Glutamatergic neuron (in vitro differentiated cells): ENCODE measurements at regions not wholly inside any gene's neighbourhood (a gene's known extent, or its start where the extent isn't known, plus 50 kb on each side); places are given as distances from the start of the nearest gene placed in this dataset.

Experiments
- DNase-seq: peaks from one replicate; pipeline ENCODE4 v3.0.0; 2022
- H3K27ac Mint-ChIP-seq: one replicate; pipeline ENCODE4 v1.8.0; 2020; ENCODE audit warnings: mild to moderate bottlenecking, mixed read lengths, inconsistent platforms; ENCODE audit not compliant: unreplicated experiment
- H3K27me3 Mint-ChIP-seq: one replicate; pipeline ENCODE4 v1.8.0; 2020; ENCODE audit warnings: mild to moderate bottlenecking, moderate library complexity, mixed read lengths, inconsistent platforms; ENCODE audit not compliant: unreplicated experiment
- H3K36me3 Mint-ChIP-seq: one replicate; pipeline ENCODE4 v1.8.0; 2020; ENCODE audit warnings: mild to moderate bottlenecking, mixed read lengths, inconsistent platforms; ENCODE audit not compliant: unreplicated experiment
- H3K4me1 Mint-ChIP-seq: one replicate; pipeline ENCODE4 v1.8.0; 2020; ENCODE audit warnings: mild to moderate bottlenecking, low read depth, mixed read lengths, inconsistent platforms; ENCODE audit not compliant: unreplicated experiment
- H3K4me3 Mint-ChIP-seq: one replicate; pipeline ENCODE4 v1.8.0; 2020; ENCODE audit warnings: mild to moderate bottlenecking, mixed read lengths, inconsistent platforms; ENCODE audit not compliant: unreplicated experiment
- H3K9me3 Mint-ChIP-seq: one replicate; pipeline ENCODE4 v1.8.0; 2020; ENCODE audit warnings: mild to moderate bottlenecking, moderate library complexity, mixed read lengths, inconsistent platforms; ENCODE audit not compliant: unreplicated experiment
- CTCF ChIP-seq: fragments of 200-600 bp; sonication (generic); IDR thresholded peaks from one replicate; pipeline ENCODE4 v1.5.0; 2021; ENCODE audit not compliant: partially characterized antibody, unreplicated experiment

- TF ChIP-seq CTCF, result no peak
- no peak overlapping the region for H3K27ac Mint-ChIP-seq
- no peak for DNase-seq
- H3K27me3 Mint-ChIP-seq, result no peaks in the 10 kb centered on the region
- peaks cover 5% of the 10 kb centered on the region for H3K9me3 Mint-ChIP-seq
- peaks cover 3% of the 10 kb centered on the region for H3K4me1 Mint-ChIP-seq
- H3K36me3 Mint-ChIP-seq, result peaks cover 5% of the 10 kb centered on the region
- H3K4me3 Mint-ChIP-seq, result no peak overlapping the region
These were observed 834.9 kb downstream of the GRID1 start for GRCh38 chr10:85531706-85532105.

- peaks cover 5% of the 10 kb centered on the region for H3K36me3 Mint-ChIP-seq
- H3K9me3 Mint-ChIP-seq, result peaks cover 5% of the 10 kb centered on the region
- H3K4me1 Mint-ChIP-seq, result peaks cover 3% of the 10 kb centered on the region
- no peak for DNase-seq
- H3K27ac Mint-ChIP-seq, result no peak overlapping the region
- no peaks in the 10 kb centered on the region for H3K27me3 Mint-ChIP-seq
- H3K4me3 Mint-ChIP-seq, result no peak overlapping the region
- TF ChIP-seq CTCF, result no peak
These were observed 833.8 kb downstream of the GRID1 start for GRCh38 chr10:85532773-85533172.

DNA sequence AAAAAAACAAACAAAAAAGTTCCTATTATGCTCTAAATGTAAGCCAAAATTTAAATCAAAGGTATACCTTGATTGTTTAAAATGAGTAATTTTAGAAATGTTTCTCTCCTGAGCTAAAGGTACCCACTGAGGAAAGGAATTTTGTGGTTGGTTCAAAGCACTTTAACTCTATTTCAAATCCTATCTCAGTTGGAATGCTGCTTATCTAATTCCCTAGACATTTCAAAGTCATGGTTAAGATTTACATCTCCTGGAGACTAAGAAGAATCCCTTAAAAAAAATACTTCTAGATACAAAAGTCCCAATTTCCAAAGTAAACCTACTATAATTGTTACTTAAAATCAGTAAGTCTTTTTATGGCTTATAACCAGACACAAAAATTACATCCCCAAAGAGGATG lies 830.7 kb downstream of the GRID1 start:
- Mint-ChIP-seq H3K36me3 (no peaks in the 10 kb centered on the region), H3K4me1 (peaks cover 3% of the 10 kb centered on the region), H3K9me3 (peaks cover 1% of the 10 kb centered on the region), H3K27ac (no peak overlapping the region), H3K4me3 (no peak overlapping the region), H3K27me3 (no peaks in the 10 kb centered on the region)
- DNase-seq, result no peak
- no peak for TF ChIP-seq CTCF

GRCh38 chr10:85537561-85537960 lies 829.0 kb downstream of the GRID1 start:
- Mint-ChIP-seq H3K4me1 (peaks cover under 1% of the 10 kb centered on the region), H3K27me3 (no peaks in the 10 kb centered on the region), H3K36me3 (no peaks in the 10 kb centered on the region), H3K9me3 (peaks cover 1% of the 10 kb centered on the region), H3K27ac (no peak overlapping the region), H3K4me3 (no peak overlapping the region)
- TF ChIP-seq CTCF, result no peak
- no peak for DNase-seq

DNA sequence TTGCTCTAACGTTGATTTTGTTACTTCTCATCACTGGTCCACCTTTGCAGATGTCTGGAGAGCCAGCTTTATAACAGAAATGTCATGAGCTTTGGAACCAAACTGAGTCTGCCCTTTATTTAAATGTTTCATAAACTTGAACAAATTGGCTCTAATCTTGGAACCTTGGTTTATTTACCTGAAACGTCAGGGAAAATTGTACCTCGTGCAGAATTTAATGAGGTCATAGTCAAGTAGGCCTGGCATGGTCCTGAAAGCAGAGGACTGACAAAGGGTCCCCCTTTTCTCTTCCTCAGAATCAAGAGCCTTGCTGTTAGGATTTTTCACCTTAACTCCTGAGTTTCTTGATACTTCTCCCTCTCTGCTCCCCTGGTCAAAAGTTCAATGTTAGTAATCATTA lies 828.0 kb downstream of the GRID1 start:
- Mint-ChIP-seq H3K27me3 (no peaks in the 10 kb centered on the region), H3K4me1 (peaks cover 3% of the 10 kb centered on the region), H3K36me3 (no peaks in the 10 kb centered on the region), H3K4me3 (no peak overlapping the region), H3K27ac (no peak overlapping the region), H3K9me3 (peaks cover 1% of the 10 kb centered on the region)
- TF ChIP-seq CTCF, result no peak
- DNase-seq, result no peak
